ENCODE measurements at regions not wholly inside any gene's neighbourhood (a gene's known extent, or its start where the extent isn't known, plus 50 kb on each side); places are given as distances from the start of the nearest gene placed in this dataset.

- H3K27ac Mint-ChIP-seq (ENCODE audit: unreplicated experiment), result peak overlapping the region; percentile 64
- DNase-seq (ENCODE audit: low read depth), result peak; percentile 100
- no peaks in the 10 kb centered on the region for H3K9me3 Mint-ChIP-seq (ENCODE audit: unreplicated experiment)
- peak overlapping the region; percentile 8 for H2AFZ ChIP-seq (ENCODE audit: low read depth, low read length)
- peak overlapping the region; percentile 77 for H3K9ac ChIP-seq (ENCODE audit: low read length)
- H4K20me1 ChIP-seq (ENCODE audit: insufficient read depth, low read length), result no peaks in the 10 kb centered on the region
- no peaks in the 10 kb centered on the region for H3K36me3 ChIP-seq (ENCODE audit: insufficient read depth, low read length)
- TF ChIP-seq CTCF (IDR thresholded peaks at IDR 0.05; ENCODE audit: insufficient read depth, low read depth, low read length) (no peak), EZH2 (IDR thresholded peaks at IDR 0.05; ENCODE audit: insufficient read depth, low read length) (no peak)
- peaks cover 54% of the 10 kb centered on the region for H3K4me1 Mint-ChIP-seq (ENCODE audit: low read depth, unreplicated experiment)
- H3K4me3 ChIP-seq (ENCODE audit: insufficient read depth, low read depth, low read length), result peak overlapping the region; percentile 13
- H3K27me3 ChIP-seq (ENCODE audit: insufficient read depth, low read length), result no peaks in the 10 kb centered on the region
- H3K4me3 Mint-ChIP-seq (ENCODE audit: unreplicated experiment), result peak overlapping the region; percentile 12
- no peaks in the 10 kb centered on the region for H3K79me2 ChIP-seq (ENCODE audit: insufficient read depth, low read length)
- H3K27me3 Mint-ChIP-seq (ENCODE audit: low read depth, unreplicated experiment), result no peaks in the 10 kb centered on the region
- peaks cover 52% of the 10 kb centered on the region for H3K4me1 ChIP-seq (ENCODE audit: insufficient read depth, low read length)
- peak overlapping the region; percentile 94 for H3K27ac ChIP-seq (ENCODE audit: low read depth, low read length)
- H3K9me3 ChIP-seq (ENCODE audit: insufficient read depth, low read depth, low read length), result no peaks in the 10 kb centered on the region
- peak; percentile 100 for FAIRE-seq
- no peaks in the 10 kb centered on the region for H3K36me3 Mint-ChIP-seq (ENCODE audit: low read depth, unreplicated experiment)
- H3K4me2 ChIP-seq (ENCODE audit: low read length), result peak overlapping the region; percentile 65
These were observed 183.0 kb downstream of the THBS2 start for GRCh38 chr6:169070506-169071176.

- no peaks in the 10 kb centered on the region for H3K36me3 Mint-ChIP-seq (ENCODE audit: low read depth, unreplicated experiment)
- TF ChIP-seq CTCF (IDR thresholded peaks at IDR 0.05; ENCODE audit: insufficient read depth, low read depth, low read length) (no peak), EZH2 (IDR thresholded peaks at IDR 0.05; ENCODE audit: insufficient read depth, low read length) (no peak)
- no peaks in the 10 kb centered on the region for H3K9me3 ChIP-seq (ENCODE audit: insufficient read depth, low read depth, low read length)
- no peak overlapping the region for H3K4me3 ChIP-seq (ENCODE audit: insufficient read depth, low read depth, low read length)
- no peaks in the 10 kb centered on the region for H4K20me1 ChIP-seq (ENCODE audit: insufficient read depth, low read length)
- H3K36me3 ChIP-seq (ENCODE audit: insufficient read depth, low read length), result no peaks in the 10 kb centered on the region
- H3K27ac Mint-ChIP-seq (ENCODE audit: unreplicated experiment), result peak overlapping the region; percentile 50
- no peak overlapping the region for H3K4me3 Mint-ChIP-seq (ENCODE audit: unreplicated experiment)
- peak; percentile 84 for DNase-seq (ENCODE audit: low read depth)
- H3K79me2 ChIP-seq (ENCODE audit: insufficient read depth, low read length), result no peaks in the 10 kb centered on the region
- H3K4me2 ChIP-seq (ENCODE audit: low read length), result no peak overlapping the region
- H2AFZ ChIP-seq (ENCODE audit: low read depth, low read length), result no peak overlapping the region
- no peaks in the 10 kb centered on the region for H3K27me3 Mint-ChIP-seq (ENCODE audit: low read depth, unreplicated experiment)
- peak overlapping the region; percentile 77 for H3K9ac ChIP-seq (ENCODE audit: low read length)
- peak; percentile 56 for FAIRE-seq
- no peaks in the 10 kb centered on the region for H3K9me3 Mint-ChIP-seq (ENCODE audit: unreplicated experiment)
- H3K27ac ChIP-seq (ENCODE audit: low read depth, low read length), result peak overlapping the region; percentile 94
- H3K4me1 Mint-ChIP-seq (ENCODE audit: low read depth, unreplicated experiment), result peaks cover 47% of the 10 kb centered on the region
- no peaks in the 10 kb centered on the region for H3K27me3 ChIP-seq (ENCODE audit: insufficient read depth, low read length)
- H3K4me1 ChIP-seq (ENCODE audit: insufficient read depth, low read length), result peaks cover 47% of the 10 kb centered on the region
These were observed 184.3 kb downstream of the THBS2 start for GRCh38 chr6:169069356-169069755.

GRCh38 chr6:169064194-169064593 lies 189.5 kb downstream of the THBS2 start:
- Histone ChIP-seq H3K36me3 (ENCODE audit: insufficient read depth, low read length) (no peaks in the 10 kb centered on the region), H3K27ac (ENCODE audit: low read depth, low read length) (no peak overlapping the region), H3K4me3 (ENCODE audit: insufficient read depth, low read depth, low read length) (no peak overlapping the region), H3K79me2 (ENCODE audit: insufficient read depth, low read length) (no peaks in the 10 kb centered on the region), H4K20me1 (ENCODE audit: insufficient read depth, low read length) (no peaks in the 10 kb centered on the region), H2AFZ (ENCODE audit: low read depth, low read length) (no peak overlapping the region), H3K27me3 (ENCODE audit: insufficient read depth, low read length) (no peaks in the 10 kb centered on the region), H3K4me1 (ENCODE audit: insufficient read depth, low read length) (peaks cover under 1% of the 10 kb centered on the region), H3K9ac (ENCODE audit: low read length) (no peak overlapping the region), H3K4me2 (ENCODE audit: low read length) (no peak overlapping the region), H3K9me3 (ENCODE audit: insufficient read depth, low read depth, low read length) (no peaks in the 10 kb centered on the region)
- peaks cover 3% of the 10 kb centered on the region for H3K27me3 Mint-ChIP-seq (ENCODE audit: low read depth, unreplicated experiment)
- no peaks in the 10 kb centered on the region for H3K4me1 Mint-ChIP-seq (ENCODE audit: low read depth, unreplicated experiment)
- H3K27ac Mint-ChIP-seq (ENCODE audit: unreplicated experiment), result no peak overlapping the region
- H3K9me3 Mint-ChIP-seq (ENCODE audit: unreplicated experiment), result peaks cover 8% of the 10 kb centered on the region
- TF ChIP-seq EZH2 (IDR thresholded peaks at IDR 0.05; ENCODE audit: insufficient read depth, low read length) (no peak), CTCF (IDR thresholded peaks at IDR 0.05; ENCODE audit: insufficient read depth, low read depth, low read length) (no peak)
- FAIRE-seq (no peak), DNase-seq (ENCODE audit: low read depth) (no peak)
- no peak overlapping the region for H3K4me3 Mint-ChIP-seq (ENCODE audit: unreplicated experiment)
- no peaks in the 10 kb centered on the region for H3K36me3 Mint-ChIP-seq (ENCODE audit: low read depth, unreplicated experiment)
